Motor neuron (in vitro differentiated cells): ENCODE measurements at regions not wholly inside any gene's neighbourhood (a gene's known extent, or its start where the extent isn't known, plus 50 kb on each side); places are given as distances from the start of the nearest gene placed in this dataset.
"Not testable (repeated sequence)": the region's sequence is repeated elsewhere in the genome, so short reads cannot be mapped to it uniquely, and the experiment has no call there.

ENCODE experiments used
- ATAC-seq, 8 experiments: fragments of 200-7000 bp; cut with Tn5 transposase; replicated peaks in 6 of 8; 2 replicates each; pipeline ENCODE4 v1.8.0; 2021; ENCODE audit warnings: mild to moderate bottlenecking in 8 of 8, moderate library complexity in 8 of 8
- H3K27ac ChIP-seq, 2 donors: fragments of 250-450 bp; sonication (Bioruptor Pico); 2 replicates each; pipeline ENCODE4 v1.9.0; 2021; ENCODE audit warnings: antibody characterized with exemption in 2 of 2, mild to moderate bottlenecking in 2 of 2, moderate library complexity in 1 of 2
- H3K4me1 ChIP-seq, 2 donors: fragments of 250-450 bp; sonication (Bioruptor Pico); replicated peaks in 1 of 2; 2 replicates each; pipeline ENCODE4 v1.6.1; 2021; ENCODE audit warnings: antibody characterized with exemption in 2 of 2, mild to moderate bottlenecking in 2 of 2, moderate library complexity in 1 of 2
- H3K4me3 ChIP-seq, 5 donors: fragments of 250-450 bp; sonication (Bioruptor Pico); 2 replicates each; pipeline ENCODE4 v1.9.0; 2021; ENCODE audit warnings: antibody characterized with exemption in 5 of 5, mild to moderate bottlenecking in 5 of 5, moderate library complexity in 4 of 5
- WGBS, 10 experiments: fragments of 450-650 bp; shearing (Covaris generic); methylation state at CpG; one replicate each; pipeline ENCODE4 v1.0.0; 2022; 5-methylcytosine and 5-hydroxymethylcytosine counted together
- in situ Hi-C, 9 experiments: fragments of 400-800 bp; cut with MboI; loops; one replicate each; pipeline ENCODE4 v1.15.0; 2021; ENCODE audit warnings: low sequenced_read_pairs in 9 of 9, low pct_unique_long_range_greater_than_20kb in 2 of 9; ENCODE audit not compliant: unreplicated experiment in 9 of 9

- H3K4me1 ChIP-seq: no peaks in the 10 kb centered on the region
- in situ Hi-C loops: no loop called here
- 27 to 99% (median 87%) methylated on average over 1 to 8 of the region's 8 CpGs for WGBS, 10 experiments
- ATAC-seq: peak in 1 of 8 experiments; percentile 37
- H3K27ac ChIP-seq: no peak overlapping the region
- H3K4me3 ChIP-seq: no peak overlapping the region
Observed at GRCh38 chr10:28883741-28884423, 206.6 kb downstream of the BAMBI start.

GRCh38 chr10:28890121-28890950 lies 213.0 kb downstream of the BAMBI start:
- Histone ChIP-seq H3K27ac (no peak overlapping the region), H3K4me3 (no peak overlapping the region), H3K4me1 (peaks cover 0 to 12% of the 10 kb centered on the region in 2 donors)
- ATAC-seq: no peak
- 0 to 100% (median 80%) methylated on average over 1 to 4 of the region's 5 CpGs; no CpG with 5 or more reads in 1 of the 10 experiments for WGBS, 10 experiments
- in situ Hi-C loops: no loop called here

- 0 to 100% (median 87%) methylated on average over 1 to 5 of the region's 6 CpGs; no CpG with 5 or more reads in 2 of the 10 experiments for WGBS, 10 experiments
Observed at GRCh38 chr10:28891058-28891713, 213.9 kb downstream of the BAMBI start.

GRCh38 chr10:28892818-28893547 lies 215.7 kb downstream of the BAMBI start:
- Histone ChIP-seq H3K27ac (no peak overlapping the region), H3K4me3 (no peak overlapping the region), H3K4me1 (peaks cover 2 to 23% of the 10 kb centered on the region in 2 donors)
- no peak for ATAC-seq
- in situ Hi-C loops: no loop called here
- WGBS, 10 experiments: 25 to 92% (median 77%) methylated on average over 2 to 9 of the region's 9 CpGs

More at GRCh38 chr10:28891058-28891713, 213.9 kb downstream of the BAMBI start:
- peaks cover 0 to 12% of the 10 kb centered on the region in 2 donors for H3K4me1 ChIP-seq
- H3K27ac ChIP-seq: no peak overlapping the region
- in situ Hi-C loops: no loop called here
- no peak overlapping the region for H3K4me3 ChIP-seq
- ATAC-seq: no peak

GRCh38 chr10:28894146-28894545 lies 216.8 kb downstream of the BAMBI start:
- no peak overlapping the region for H3K27ac ChIP-seq
- no peak overlapping the region for H3K4me3 ChIP-seq
- peaks cover 5 to 28% of the 10 kb centered on the region in 2 donors for H3K4me1 ChIP-seq
- WGBS, 10 experiments: 67 to 100% (median 80%) methylated on average over 1 to 5 of the region's 5 CpGs; no CpG with 5 or more reads in 3 of the 10 experiments
- in situ Hi-C loops: no loop called here
- no peak for ATAC-seq

- H3K4me3 ChIP-seq, H3K27ac ChIP-seq, in situ Hi-C loops, ATAC-seq: not testable (repeated sequence)
- peaks cover 5 to 28% of the 10 kb centered on the region in 2 donors for H3K4me1 ChIP-seq
- 44 to 100% (median 100%) methylated on average over 1 to 5 of the region's 15 CpGs; no CpG with 5 or more reads in 5 of the 10 experiments for whole genome bisulfite sequencing, 10 experiments
Observed at GRCh38 chr10:28895671-28896070, 218.3 kb downstream of the BAMBI start.

- in situ Hi-C loops, H3K4me3 ChIP-seq, ATAC-seq: not testable (repeated sequence)
- peaks cover 5 to 28% of the 10 kb centered on the region in 2 donors for H3K4me1 ChIP-seq
- H3K27ac ChIP-seq: peak overlapping the region in 1 of 2 donors; percentile 69
- 80 to 100% (median 96%) methylated on average over 1 to 9 of the region's 44 CpGs; no CpG with 5 or more reads in 2 of the 10 experiments for WGBS, 10 experiments
Observed at GRCh38 chr10:28896791-28897409, 219.6 kb downstream of the BAMBI start.

GRCh38 chr10:28897617-28898464 lies 220.5 kb downstream of the BAMBI start:
- H3K4me1 ChIP-seq: peaks cover 5 to 18% of the 10 kb centered on the region in 2 donors
- in situ Hi-C loops: no loop called here
- WGBS, 10 experiments: 0 to 86% (median 47%) methylated on average over 1 to 19 of the region's 23 CpGs
- peak in 5 of 8 experiments; percentile 76 to 86 (median 85) for ATAC-seq
- no peak overlapping the region for H3K4me3 ChIP-seq
- peak overlapping the region in 1 of 2 donors; percentile 69 for H3K27ac ChIP-seq

GRCh38 chr10:28902215-28902614 lies 224.9 kb downstream of the BAMBI start:
- in situ Hi-C loops: no loop called here
- H3K4me1 ChIP-seq: peaks cover 10 to 22% of the 10 kb centered on the region in 2 donors
- 0 to 100% (median 80%) methylated on average over 1 to 3 of the region's 3 CpGs; no CpG with 5 or more reads in 5 of the 10 experiments for WGBS, 10 experiments
- no peak overlapping the region for H3K4me3 ChIP-seq
- no peak overlapping the region for H3K27ac ChIP-seq
- no peak for ATAC-seq

- Histone ChIP-seq H3K4me3 (no peak overlapping the region), H3K27ac (no peak overlapping the region), H3K4me1 (peaks cover 7 to 14% of the 10 kb centered on the region in 2 donors)
- ATAC-seq: no peak
- 0 to 100% (median 88%) methylated on average over 1 to 2 of the region's 2 CpGs; no CpG with 5 or more reads in 1 of the 10 experiments for WGBS, 10 experiments
- in situ Hi-C loops: no loop called here
Observed at GRCh38 chr10:28903063-28903462, 225.7 kb downstream of the BAMBI start.

GRCh38 chr10:28903736-28904135 lies 226.4 kb downstream of the BAMBI start:
- WGBS, 10 experiments: 49 to 100% (median 76%) methylated on average over 2 to 6 of the region's 6 CpGs
- peaks cover 5 to 10% of the 10 kb centered on the region in 2 donors for H3K4me1 ChIP-seq
- in situ Hi-C loops: no loop called here
- H3K27ac ChIP-seq: no peak overlapping the region
- H3K4me3 ChIP-seq: no peak overlapping the region
- ATAC-seq: no peak
